SU-DHL-6 (cell line): ENCODE measurements at regions not wholly inside any gene's neighbourhood (a gene's known extent, or its start where the extent isn't known, plus 50 kb on each side); places are given as distances from the start of the nearest gene placed in this dataset.

Source experiments
- EZH2phosphoT487 ChIP-seq: fragments of 200-600 bp; sonication (generic), shearing (Covaris generic); conservative IDR thresholded peaks from 2 replicates; pipeline ENCODE4 v1.6.1; 2018; ENCODE audit warnings: mild to moderate bottlenecking, antibody characterized with exemption, low read length, moderate library complexity, mixed read lengths
- TF ChIP-seq, protein P1 (sequence below): fragments of 200-600 bp; sonication (generic); IDR thresholded peaks from one replicate; pipeline ENCODE4 v1.5.1; 2017; ENCODE audit warnings: antibody characterized with exemption, mild to moderate bottlenecking, low read length, moderate library complexity; ENCODE audit not compliant: insufficient read depth, poor library complexity, severe bottlenecking

GRCh38 chr1:224052772-224053171 is 61.1 kb upstream of the FBXO28 start:
- TF ChIP-seq, protein P1, sequence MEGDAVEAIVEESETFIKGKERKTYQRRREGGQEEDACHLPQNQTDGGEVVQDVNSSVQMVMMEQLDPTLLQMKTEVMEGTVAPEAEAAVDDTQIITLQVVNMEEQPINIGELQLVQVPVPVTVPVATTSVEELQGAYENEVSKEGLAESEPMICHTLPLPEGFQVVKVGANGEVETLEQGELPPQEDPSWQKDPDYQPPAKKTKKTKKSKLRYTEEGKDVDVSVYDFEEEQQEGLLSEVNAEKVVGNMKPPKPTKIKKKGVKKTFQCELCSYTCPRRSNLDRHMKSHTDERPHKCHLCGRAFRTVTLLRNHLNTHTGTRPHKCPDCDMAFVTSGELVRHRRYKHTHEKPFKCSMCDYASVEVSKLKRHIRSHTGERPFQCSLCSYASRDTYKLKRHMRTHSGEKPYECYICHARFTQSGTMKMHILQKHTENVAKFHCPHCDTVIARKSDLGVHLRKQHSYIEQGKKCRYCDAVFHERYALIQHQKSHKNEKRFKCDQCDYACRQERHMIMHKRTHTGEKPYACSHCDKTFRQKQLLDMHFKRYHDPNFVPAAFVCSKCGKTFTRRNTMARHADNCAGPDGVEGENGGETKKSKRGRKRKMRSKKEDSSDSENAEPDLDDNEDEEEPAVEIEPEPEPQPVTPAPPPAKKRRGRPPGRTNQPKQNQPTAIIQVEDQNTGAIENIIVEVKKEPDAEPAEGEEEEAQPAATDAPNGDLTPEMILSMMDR: no peak
- TF ChIP-seq EZH2phosphoT487: no peak
